HCT116 (cell line): ENCODE measurements at regions not wholly inside any gene's neighbourhood (a gene's known extent, or its start where the extent isn't known, plus 50 kb on each side); places are given as distances from the start of the nearest gene placed in this dataset.

Source experiments
- CTCF ChIP-seq, 3 experiments: fragments of 200-600 bp in 1 of 3; sonication (generic) in 1 of 3; IDR thresholded peaks in 2 of 3; conservative IDR thresholded peaks in 1 of 3; 2 replicates each; pipeline ENCODE4 v1.5.1; 2012 to 2017; ENCODE audit warnings: low read depth in 2 of 3, low read length in 2 of 3, antibody characterized with exemption in 1 of 3, borderline replicate concordance in 1 of 3, control low read depth in 1 of 3, mild to moderate bottlenecking in 1 of 3, mixed read lengths in 1 of 3, mixed run types in 1 of 3, moderate library complexity in 1 of 3; ENCODE audit not compliant: insufficient read depth in 1 of 3
- EZH2 ChIP-seq: fragments of 200-600 bp; sonication (generic); IDR thresholded peaks from 2 replicates; pipeline ENCODE4 v1.6.1; 2017; ENCODE audit warnings: antibody characterized with exemption, mixed run types
- POLR2A ChIP-seq: IDR thresholded peaks from 2 replicates; pipeline ENCODE4 v1.7.0; 2011; ENCODE audit warnings: borderline replicate concordance; ENCODE audit not compliant: insufficient read depth, insufficient read length; ENCODE audit errors: extremely low read depth
- REST ChIP-seq: IDR thresholded peaks from 2 replicates; pipeline ENCODE4 v1.6.1; 2012; ENCODE audit warnings: low read depth
- ZNF274 ChIP-seq: fragments of 200-500 bp; sonication (Bioruptor generic); IDR thresholded peaks from 2 replicates; pipeline ENCODE4 v1.6.1; 2014; ENCODE audit warnings: mild to moderate bottlenecking, low read depth, low read length, inconsistent platforms

- TF ChIP-seq REST (no peak), POLR2A (no peak), EZH2 (no peak), ZNF274 (no peak), CTCF (IDR thresholded peaks at IDR 0.05 in 2 of 3, conservative IDR thresholded peaks at IDR 0.05 in 1 of 3; ENCODE audit: borderline replicate concordance in 1 of 3, insufficient read depth in 1 of 3, low read depth in 2 of 3, low read length in 2 of 3) (no peak)
These were observed 85.0 kb downstream of the NOG start for GRCh38 chr17:56678249-56679114.
